ENCODE measurements at regions not wholly inside any gene's neighbourhood (a gene's known extent, or its start where the extent isn't known, plus 50 kb on each side); places are given as distances from the start of the nearest gene placed in this dataset.

DNA sequence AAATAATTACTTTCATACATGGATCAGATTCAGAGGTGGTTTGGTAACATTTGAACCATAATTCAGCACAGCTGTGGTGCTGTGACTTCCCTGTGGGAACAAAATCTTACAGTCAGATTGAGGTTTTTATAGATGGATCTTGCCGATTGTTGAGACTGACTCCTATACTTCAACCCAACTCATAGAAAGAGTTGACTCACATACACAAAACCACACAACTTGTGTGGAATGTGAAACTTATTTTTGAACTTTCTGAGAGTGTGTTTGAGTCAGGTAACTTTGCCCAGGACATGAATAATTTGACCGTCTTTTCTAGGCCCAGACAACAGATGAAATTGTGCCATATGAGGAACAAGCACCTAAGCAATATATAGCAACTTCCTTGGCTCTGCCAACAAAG lies 1152.4 kb upstream of the AMELY start:
- DNase-seq (ENCODE audit: low read depth in 1 of 2, low spot score in 1 of 2) = no peak
- TF ChIP-seq, protein P1, sequence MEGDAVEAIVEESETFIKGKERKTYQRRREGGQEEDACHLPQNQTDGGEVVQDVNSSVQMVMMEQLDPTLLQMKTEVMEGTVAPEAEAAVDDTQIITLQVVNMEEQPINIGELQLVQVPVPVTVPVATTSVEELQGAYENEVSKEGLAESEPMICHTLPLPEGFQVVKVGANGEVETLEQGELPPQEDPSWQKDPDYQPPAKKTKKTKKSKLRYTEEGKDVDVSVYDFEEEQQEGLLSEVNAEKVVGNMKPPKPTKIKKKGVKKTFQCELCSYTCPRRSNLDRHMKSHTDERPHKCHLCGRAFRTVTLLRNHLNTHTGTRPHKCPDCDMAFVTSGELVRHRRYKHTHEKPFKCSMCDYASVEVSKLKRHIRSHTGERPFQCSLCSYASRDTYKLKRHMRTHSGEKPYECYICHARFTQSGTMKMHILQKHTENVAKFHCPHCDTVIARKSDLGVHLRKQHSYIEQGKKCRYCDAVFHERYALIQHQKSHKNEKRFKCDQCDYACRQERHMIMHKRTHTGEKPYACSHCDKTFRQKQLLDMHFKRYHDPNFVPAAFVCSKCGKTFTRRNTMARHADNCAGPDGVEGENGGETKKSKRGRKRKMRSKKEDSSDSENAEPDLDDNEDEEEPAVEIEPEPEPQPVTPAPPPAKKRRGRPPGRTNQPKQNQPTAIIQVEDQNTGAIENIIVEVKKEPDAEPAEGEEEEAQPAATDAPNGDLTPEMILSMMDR (IDR thresholded peaks at IDR 0.05; ENCODE audit: low read depth, low read length) = no peak
- H3K27me3 ChIP-seq = no peaks in the 10 kb centered on the region
- no peak overlapping the region for H3K4me3 ChIP-seq
- no peaks in the 10 kb centered on the region for H3K9me3 ChIP-seq (ENCODE audit: low read depth)
- H3K27ac ChIP-seq = no peak overlapping the region
- H3K36me3 ChIP-seq = no peaks in the 10 kb centered on the region
- H3K4me1 ChIP-seq (ENCODE audit: low read depth) = no peaks in the 10 kb centered on the region

DNA sequence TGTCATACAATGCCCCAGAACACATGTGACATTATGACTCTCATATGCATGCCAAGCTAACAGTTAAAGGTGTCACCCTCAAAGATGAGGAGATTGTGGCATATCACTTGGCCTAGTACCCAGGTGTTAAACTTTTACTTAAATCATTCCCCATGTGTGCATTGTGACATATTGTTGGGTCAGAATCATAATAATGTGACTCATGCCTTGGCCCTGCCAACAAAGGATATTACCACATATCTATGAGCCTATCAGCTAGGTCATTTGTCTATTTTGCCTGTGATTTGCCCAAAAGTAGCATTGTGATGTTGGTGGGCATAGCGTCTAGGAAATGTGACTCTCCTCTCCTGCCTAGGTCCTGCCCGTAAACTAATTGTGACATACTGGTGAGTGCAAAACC lies 1147.1 kb upstream of the AMELY start:
- DNase-seq (ENCODE audit: low read depth in 1 of 2, low spot score in 1 of 2) = no peak
- H3K27me3 ChIP-seq = no peaks in the 10 kb centered on the region
- no peak overlapping the region for H3K27ac ChIP-seq
- H3K36me3 ChIP-seq = no peaks in the 10 kb centered on the region
- TF ChIP-seq, protein P1 (IDR thresholded peaks at IDR 0.05; ENCODE audit: low read depth, low read length) = no peak
- H3K9me3 ChIP-seq (ENCODE audit: low read depth) = no peaks in the 10 kb centered on the region
- H3K4me1 ChIP-seq (ENCODE audit: low read depth) = no peaks in the 10 kb centered on the region
- no peak overlapping the region for H3K4me3 ChIP-seq

DNA sequence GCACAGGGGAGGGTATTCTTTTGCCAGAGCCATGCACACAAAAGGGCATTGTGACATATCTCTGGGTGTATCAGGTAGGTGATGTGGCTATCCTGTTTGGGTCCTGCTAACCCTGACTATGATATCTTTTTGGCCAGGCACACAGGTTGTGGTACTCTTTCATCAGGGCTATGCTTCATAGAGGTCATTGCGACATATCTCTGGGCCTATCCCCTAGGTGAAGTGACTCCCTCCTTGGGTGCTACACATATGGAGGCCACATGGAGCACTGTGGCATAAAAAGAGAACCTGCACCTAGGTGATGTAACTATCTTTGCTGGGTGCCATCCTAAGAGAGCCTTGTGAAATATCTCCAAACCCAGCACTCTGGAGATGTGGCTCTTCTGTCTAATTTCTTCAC lies 1139.8 kb upstream of the AMELY start:
- Histone ChIP-seq H3K36me3 (no peaks in the 10 kb centered on the region), H3K27me3 (no peaks in the 10 kb centered on the region), H3K27ac (no peak overlapping the region), H3K4me3 (no peak overlapping the region), H3K4me1 (ENCODE audit: low read depth) (no peaks in the 10 kb centered on the region), H3K9me3 (ENCODE audit: low read depth) (no peaks in the 10 kb centered on the region)
- no peak for DNase-seq (ENCODE audit: low read depth in 1 of 2, low spot score in 1 of 2)
- TF ChIP-seq, protein P1 (IDR thresholded peaks at IDR 0.05; ENCODE audit: low read depth, low read length) = no peak

DNA sequence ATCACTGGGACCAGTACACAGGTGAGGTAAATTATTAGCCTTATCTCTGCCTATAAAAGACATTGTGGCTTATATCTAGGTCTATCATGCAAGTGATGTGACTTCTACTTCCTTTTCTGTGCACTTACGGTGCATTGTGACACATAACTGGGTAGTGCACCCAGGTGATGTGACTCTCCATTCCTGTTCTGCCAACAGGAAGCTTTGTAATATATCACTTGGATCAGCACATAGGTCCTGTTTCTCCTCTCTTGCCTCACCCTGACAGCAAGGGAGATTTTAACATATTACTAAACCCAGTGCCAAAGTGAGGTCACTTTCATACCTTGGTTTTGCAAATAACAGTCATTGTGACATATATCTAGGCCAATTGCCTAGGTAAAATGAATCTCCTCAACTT lies 1129.7 kb upstream of the AMELY start:
- no peak for DNase-seq (ENCODE audit: low read depth in 1 of 2, low spot score in 1 of 2)
- TF ChIP-seq, protein P1 (IDR thresholded peaks at IDR 0.05; ENCODE audit: low read depth, low read length) = no peak
- no peak overlapping the region for H3K4me3 ChIP-seq
- H3K36me3 ChIP-seq = no peaks in the 10 kb centered on the region
- H3K4me1 ChIP-seq (ENCODE audit: low read depth) = no peaks in the 10 kb centered on the region
- no peaks in the 10 kb centered on the region for H3K27me3 ChIP-seq
- H3K9me3 ChIP-seq (ENCODE audit: low read depth) = no peaks in the 10 kb centered on the region
- H3K27ac ChIP-seq = no peak overlapping the region

DNA sequence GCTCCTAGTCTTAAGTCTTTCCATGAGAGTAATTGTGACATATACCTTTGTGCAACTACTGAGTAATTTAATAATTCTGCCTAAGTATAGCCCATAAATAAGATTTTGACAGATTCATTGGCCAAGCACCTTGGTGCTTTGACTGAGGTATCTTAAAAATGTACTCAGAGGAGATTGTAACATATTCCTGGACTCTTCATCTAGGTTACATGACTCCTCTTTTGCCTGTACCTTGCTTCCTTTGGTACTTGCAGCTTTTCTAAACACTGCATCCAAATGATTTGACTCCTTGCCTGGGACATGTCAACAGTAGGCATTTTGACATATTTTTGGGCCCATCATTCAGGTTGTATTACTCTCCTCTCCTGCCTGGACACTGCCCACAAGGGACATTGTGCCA lies 1125.0 kb upstream of the AMELY start:
- Histone ChIP-seq H3K36me3 (no peaks in the 10 kb centered on the region), H3K9me3 (ENCODE audit: low read depth) (no peaks in the 10 kb centered on the region), H3K4me1 (ENCODE audit: low read depth) (no peaks in the 10 kb centered on the region), H3K4me3 (no peak overlapping the region), H3K27me3 (no peaks in the 10 kb centered on the region), H3K27ac (no peak overlapping the region)
- TF ChIP-seq, protein P1 (IDR thresholded peaks at IDR 0.05; ENCODE audit: low read depth, low read length) = no peak
- DNase-seq (ENCODE audit: low read depth in 1 of 2, low spot score in 1 of 2) = no peak

DNA sequence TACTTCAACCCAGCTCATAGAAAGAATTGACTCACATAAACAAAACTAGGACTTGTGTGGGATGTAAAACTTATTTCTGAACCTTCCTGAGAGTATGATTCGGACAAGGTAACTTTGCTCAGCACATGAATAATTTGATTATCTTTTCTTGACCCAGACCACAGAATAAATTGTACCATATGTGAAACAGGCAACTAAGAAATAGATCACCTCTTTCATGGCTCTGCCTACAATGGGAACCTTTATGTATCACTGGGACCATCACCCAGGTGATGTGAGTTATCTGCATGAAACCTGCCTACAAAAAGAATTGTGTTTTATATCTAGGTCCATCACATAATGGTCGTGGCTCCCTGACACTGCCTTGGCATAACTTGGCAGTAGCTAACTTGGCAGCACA lies 1124.1 kb upstream of the AMELY start:
- Histone ChIP-seq H3K27ac (no peak overlapping the region), H3K4me1 (ENCODE audit: low read depth) (no peaks in the 10 kb centered on the region), H3K36me3 (no peaks in the 10 kb centered on the region), H3K9me3 (ENCODE audit: low read depth) (no peaks in the 10 kb centered on the region), H3K27me3 (no peaks in the 10 kb centered on the region), H3K4me3 (no peak overlapping the region)
- no peak for DNase-seq (ENCODE audit: low read depth in 1 of 2, low spot score in 1 of 2)
- TF ChIP-seq, protein P1 (IDR thresholded peaks at IDR 0.05; ENCODE audit: low read depth, low read length) = no peak

Data from cardiac muscle cell (in vitro differentiated cells and primary cell).